Urinary bladder (tissue), 3 donors: ENCODE measurements at regions not wholly inside any gene's neighbourhood (a gene's known extent, or its start where the extent isn't known, plus 50 kb on each side); places are given as distances from the start of the nearest gene placed in this dataset.

Experiments used
- DNase-seq: peaks from one replicate; pipeline ENCODE4 v3.0.0-alpha.2; 2015; ENCODE audit errors: extremely low spot score
- H3K27ac ChIP-seq: one replicate; pipeline ENCODE4 v1.5.1; 2013; ENCODE audit warnings: low read depth, mild to moderate bottlenecking, moderate library complexity
- H3K36me3 ChIP-seq: one replicate; pipeline ENCODE4 v1.6.1; 2013; ENCODE audit warnings: mild to moderate bottlenecking, moderate library complexity; ENCODE audit not compliant: insufficient read depth
- H3K4me1 ChIP-seq: one replicate; pipeline ENCODE4 v1.6.1; 2013; ENCODE audit warnings: mild to moderate bottlenecking, moderate library complexity; ENCODE audit not compliant: insufficient read depth
- H3K4me3 ChIP-seq: one replicate; pipeline ENCODE4 v1.5.1; 2013; ENCODE audit warnings: low read depth, low read length
- WGBS: extraction: QIAGEN DNeasy Blood & Tissue Kit; methylation state at CpG from one replicate; pipeline ENCODE4 v1.1.7; 2013; 5-methylcytosine and 5-hydroxymethylcytosine counted together
- donor health status: healthy with polysubstance abuse.
- donor health status: healthy.

GRCh38 chr18:51397347-51397962 is 200.0 kb upstream of the MEX3C start:
- Histone ChIP-seq H3K4me1 (no peaks in the 10 kb centered on the region), H3K36me3 (no peaks in the 10 kb centered on the region)
- 78% methylated on average over 4 of the region's 4 CpGs for WGBS

GRCh38 chr18:51398104-51398503 is 200.6 kb upstream of the MEX3C start:
- no peaks in the 10 kb centered on the region for H3K36me3 ChIP-seq
- no peak for DNase-seq
- H3K4me1 ChIP-seq, result no peaks in the 10 kb centered on the region
- no peak overlapping the region for H3K27ac ChIP-seq
- 43% methylated on average over 1 of the region's 1 CpG for WGBS
- no peak overlapping the region for H3K4me3 ChIP-seq

More at GRCh38 chr18:51397347-51397962, 200.0 kb upstream of the MEX3C start:
- DNase-seq, result no peak
- Histone ChIP-seq H3K4me3 (no peak overlapping the region), H3K27ac (no peak overlapping the region)

DNA sequence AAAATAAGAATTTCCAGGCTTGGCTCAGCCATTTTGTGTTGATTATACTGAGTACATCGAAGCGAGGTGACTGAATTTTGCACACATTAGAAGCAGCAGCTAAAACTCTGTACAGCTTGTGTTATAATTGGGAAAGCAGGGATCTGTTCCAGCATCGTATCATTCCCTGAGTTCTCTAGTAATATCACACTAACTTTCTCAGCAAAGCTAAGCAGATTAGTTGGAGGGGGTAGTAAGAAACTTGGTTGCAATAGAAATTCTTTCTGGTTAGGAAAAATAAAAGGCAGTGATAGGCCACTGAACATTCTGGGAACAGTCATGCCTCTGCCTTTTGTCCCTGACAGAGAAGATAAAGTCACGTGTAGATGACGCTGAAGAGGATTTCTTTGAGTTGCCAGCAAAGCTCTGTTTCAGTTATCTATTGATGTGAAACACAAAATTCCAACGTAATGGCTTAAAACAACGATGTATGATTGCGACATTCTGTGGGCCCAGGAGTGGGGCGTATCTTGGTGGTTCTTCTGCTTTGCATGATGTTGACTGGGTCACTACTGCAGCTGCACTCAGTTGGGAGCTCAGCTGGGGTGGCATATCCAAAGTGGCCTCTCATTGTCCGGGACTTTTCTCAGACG is 202.1 kb upstream of the MEX3C start:
- 67% methylated on average over 11 of the region's 11 CpGs for WGBS
- Histone ChIP-seq H3K36me3 (no peaks in the 10 kb centered on the region), H3K27ac (no peak overlapping the region), H3K4me1 (no peaks in the 10 kb centered on the region), H3K4me3 (no peak overlapping the region)
- DNase-seq, result no peak

DNA sequence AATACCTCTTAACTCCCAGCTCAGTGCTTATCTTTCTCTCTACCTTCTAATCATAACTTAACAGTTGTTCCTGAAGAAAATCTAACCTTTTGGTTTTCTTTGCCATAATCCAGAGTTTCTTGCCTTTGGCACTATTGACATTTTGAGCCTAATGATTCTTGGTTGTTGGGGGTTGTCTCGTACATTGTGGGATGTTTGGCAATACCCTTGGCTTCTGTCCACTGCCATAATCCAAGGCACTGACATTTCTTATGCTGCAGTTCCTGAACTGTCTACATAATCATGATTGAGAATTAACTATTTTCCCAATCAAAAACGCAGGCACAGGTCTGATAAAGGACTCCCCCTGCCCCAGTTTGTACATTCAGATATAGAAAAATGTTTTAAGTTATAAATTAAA is 203.2 kb upstream of the MEX3C start:
- Histone ChIP-seq H3K4me1 (no peaks in the 10 kb centered on the region), H3K36me3 (no peaks in the 10 kb centered on the region), H3K4me3 (no peak overlapping the region), H3K27ac (no peak overlapping the region)
- no peak for DNase-seq
- WGBS, result 36% methylated on average over 2 of the region's 2 CpGs

DNA sequence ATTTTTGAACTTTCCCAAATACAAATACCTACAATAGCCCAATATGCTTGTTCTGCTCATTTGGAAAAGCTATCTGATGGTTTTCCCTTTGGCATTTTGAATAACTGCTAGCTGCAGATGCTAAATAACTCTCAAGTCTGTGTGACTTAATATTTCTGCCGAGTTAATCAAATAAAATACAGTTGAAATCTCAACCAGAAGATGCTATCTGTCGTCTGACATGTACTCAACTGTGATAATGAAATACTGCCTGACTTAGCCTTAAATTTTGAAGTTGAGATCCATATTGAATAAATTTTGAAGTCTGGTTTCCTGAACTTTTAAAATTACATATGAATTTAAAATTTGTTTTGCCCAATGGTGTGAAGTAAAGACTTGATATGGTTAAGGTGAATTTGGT is 204.4 kb upstream of the MEX3C start:
- 72% methylated on average over 2 of the region's 2 CpGs for WGBS
- Histone ChIP-seq H3K27ac (no peak overlapping the region), H3K36me3 (no peaks in the 10 kb centered on the region), H3K4me3 (no peak overlapping the region), H3K4me1 (no peaks in the 10 kb centered on the region)
- no peak for DNase-seq

- Histone ChIP-seq H3K36me3 (no peaks in the 10 kb centered on the region), H3K4me1 (no peaks in the 10 kb centered on the region), H3K27ac (no peak overlapping the region), H3K4me3 (no peak overlapping the region)
- no peak for DNase-seq
- 70% methylated on average over 2 of the region's 2 CpGs for WGBS
These were observed 207.1 kb upstream of the MEX3C start for GRCh38 chr18:51404620-51405019.

DNA sequence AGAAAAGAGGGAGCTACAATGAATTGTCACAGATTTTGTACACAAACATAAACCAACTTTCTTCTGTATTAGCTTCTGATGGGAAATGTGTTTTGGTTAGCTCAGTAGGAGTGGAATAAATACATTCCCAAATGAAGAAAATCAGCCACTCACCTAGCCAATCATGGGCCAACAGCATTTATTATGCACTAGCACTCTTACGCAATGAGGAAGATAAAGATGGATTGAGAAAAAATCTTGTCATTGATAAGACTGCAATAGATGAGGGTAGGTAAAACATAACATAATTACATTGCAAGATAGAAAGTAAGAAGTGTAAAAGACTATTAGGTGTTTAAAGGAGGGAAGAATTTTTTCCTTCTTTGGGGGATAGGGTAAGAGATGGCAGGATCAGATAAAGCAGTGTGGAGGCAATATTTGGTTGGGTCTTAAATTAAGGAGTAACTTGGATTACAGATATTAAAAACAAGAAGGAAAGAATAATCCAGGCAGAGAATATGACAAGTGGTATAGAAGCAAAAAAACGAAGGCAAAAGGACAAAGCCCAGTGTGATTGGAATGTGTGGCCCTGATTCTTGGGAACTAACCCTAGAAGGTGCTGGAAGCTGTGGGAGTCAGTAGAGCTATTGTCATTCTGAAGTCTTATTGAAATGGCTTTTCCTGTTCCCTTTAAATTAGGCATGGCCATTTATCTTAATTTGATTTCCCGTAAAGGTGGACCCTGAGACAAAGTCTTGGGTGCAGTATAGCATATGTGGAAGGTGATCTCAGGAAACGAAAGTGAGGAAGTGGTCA is 208.4 kb upstream of the MEX3C start:
- Histone ChIP-seq H3K4me1 (no peaks in the 10 kb centered on the region), H3K36me3 (no peaks in the 10 kb centered on the region), H3K27ac (no peak overlapping the region), H3K4me3 (no peak overlapping the region)
- DNase-seq, result no peak
- 79% methylated on average over 4 of the region's 4 CpGs for WGBS

DNA sequence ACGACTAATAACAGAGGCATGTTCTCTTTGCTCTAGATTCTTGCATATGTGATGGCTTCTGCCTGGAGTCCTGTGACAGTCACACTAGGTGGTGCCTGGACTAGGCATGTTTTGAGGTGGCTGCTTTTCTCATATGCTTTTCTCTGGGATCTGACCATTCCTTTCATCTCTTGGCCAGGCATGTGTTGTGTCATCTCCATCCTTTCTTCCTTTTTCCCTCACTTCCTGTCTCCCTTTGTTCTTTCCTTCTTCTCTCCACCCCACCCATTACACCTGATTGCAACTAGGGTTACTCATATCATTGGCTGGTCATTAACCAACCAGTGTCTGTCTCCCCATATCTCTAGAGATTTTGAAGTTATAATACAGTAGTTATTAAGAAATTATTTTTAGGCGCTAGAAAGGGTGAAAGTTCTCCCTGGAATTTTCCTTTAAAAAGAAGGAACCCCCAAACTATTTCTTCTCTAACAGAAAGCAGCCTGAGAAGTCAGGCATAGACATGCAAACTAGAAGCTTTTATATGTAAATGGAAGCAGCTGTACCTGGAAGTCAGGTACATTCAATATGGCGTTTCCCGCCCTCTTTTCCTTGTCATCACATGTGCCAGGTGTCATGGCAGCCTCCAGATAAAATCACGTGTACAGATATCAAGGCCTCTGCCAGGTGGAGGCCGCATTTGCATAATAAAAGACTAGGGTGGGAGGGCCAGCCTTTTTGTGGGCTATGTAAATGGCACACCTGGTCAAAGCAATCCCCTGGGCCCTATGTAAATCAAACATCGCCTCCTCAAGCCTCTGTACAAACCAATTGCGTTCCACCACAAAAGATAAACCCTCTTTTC is 220.4 kb upstream of the MEX3C start:
- no peak overlapping the region for H3K4me3 ChIP-seq
- WGBS, result 76% methylated on average over 8 of the region's 8 CpGs
- DNase-seq, result no peak

DNA sequence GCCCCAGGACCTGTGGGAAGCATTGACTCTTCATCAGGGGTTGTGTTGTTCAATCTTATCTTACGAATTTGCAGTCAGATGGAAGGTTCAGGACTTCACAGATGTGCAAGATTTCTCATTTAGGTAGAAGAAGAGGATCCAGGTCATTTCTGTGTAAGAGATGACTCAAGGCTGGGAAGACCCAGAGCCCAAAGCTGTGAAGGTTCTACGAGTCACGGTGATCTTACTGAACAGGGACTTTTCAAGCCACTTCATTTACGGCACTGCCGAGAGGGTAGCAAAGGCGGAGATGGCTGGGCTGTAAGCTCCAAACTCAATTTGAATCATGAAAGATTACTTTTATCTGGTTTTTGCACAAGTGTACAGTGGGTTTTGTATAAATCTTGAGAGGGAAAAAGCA is 228.0 kb upstream of the MEX3C start:
- WGBS, result 73% methylated on average over 6 of the region's 6 CpGs
- Histone ChIP-seq H3K4me3 (no peak overlapping the region), H3K36me3 (no peaks in the 10 kb centered on the region), H3K4me1 (no peaks in the 10 kb centered on the region), H3K27ac (no peak overlapping the region)
- no peak for DNase-seq

More for the DNA sequence above, 220.4 kb upstream of the MEX3C start:
- Histone ChIP-seq H3K27ac (no peak overlapping the region), H3K4me1 (no peaks in the 10 kb centered on the region), H3K36me3 (no peaks in the 10 kb centered on the region)

DNA sequence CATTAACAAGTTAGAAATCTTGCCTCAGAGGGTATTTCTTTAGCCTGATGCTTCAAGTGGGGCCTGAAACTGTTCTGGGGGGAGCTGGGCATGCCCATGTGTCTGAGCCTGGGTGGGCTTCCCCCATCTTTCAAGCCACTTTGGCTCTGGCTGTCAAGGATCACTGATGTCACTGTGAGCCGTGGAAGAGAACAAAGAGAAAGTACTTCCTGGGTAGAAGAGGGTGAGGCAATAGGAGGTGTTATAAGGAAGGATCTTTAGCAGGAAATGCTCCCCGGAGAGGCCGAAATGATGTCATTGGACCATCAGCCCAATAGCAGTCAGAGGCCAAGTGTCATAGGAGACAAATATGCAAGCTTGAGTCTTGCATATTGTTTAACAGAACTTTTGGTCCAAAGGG is 228.4 kb upstream of the MEX3C start:
- Histone ChIP-seq H3K27ac (no peak overlapping the region), H3K4me1 (no peaks in the 10 kb centered on the region), H3K36me3 (no peaks in the 10 kb centered on the region), H3K4me3 (no peak overlapping the region)
- WGBS, result 68% methylated on average over 3 of the region's 3 CpGs
- no peak for DNase-seq

DNA sequence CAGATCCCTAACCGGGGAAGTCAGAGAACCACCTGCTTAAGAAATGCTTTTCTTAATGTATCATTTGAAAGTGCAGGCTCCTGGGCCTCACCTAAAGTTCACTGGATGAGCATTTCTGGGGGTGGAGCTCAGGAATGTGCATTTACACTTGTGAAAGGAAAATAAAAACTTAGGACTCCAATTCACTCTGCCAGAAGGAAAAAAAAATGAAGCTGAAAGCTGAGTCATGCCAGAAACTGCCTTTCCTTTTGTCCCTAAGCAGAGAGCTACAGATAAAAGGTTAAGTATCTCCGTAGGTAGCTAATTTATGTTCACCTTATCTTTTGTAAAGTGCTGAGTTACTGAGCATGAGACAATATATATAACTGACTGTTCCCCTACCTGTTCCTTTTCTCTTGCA is 229.5 kb upstream of the MEX3C start:
- Histone ChIP-seq H3K36me3 (no peaks in the 10 kb centered on the region), H3K4me1 (no peaks in the 10 kb centered on the region), H3K27ac (no peak overlapping the region), H3K4me3 (no peak overlapping the region)
- WGBS, result 51% methylated on average over 2 of the region's 2 CpGs
- no peak for DNase-seq

- Histone ChIP-seq H3K27ac (no peak overlapping the region), H3K36me3 (no peaks in the 10 kb centered on the region), H3K4me1 (no peaks in the 10 kb centered on the region), H3K4me3 (no peak overlapping the region)
- DNase-seq, result no peak
These were observed 232.2 kb upstream of the MEX3C start for GRCh38 chr18:51429644-51430043.

- H3K27ac ChIP-seq, result no peak overlapping the region
- 67% methylated on average over 1 of the region's 1 CpG for WGBS
- H3K4me1 ChIP-seq, result no peaks in the 10 kb centered on the region
- no peaks in the 10 kb centered on the region for H3K36me3 ChIP-seq
- DNase-seq, result no peak
- no peak overlapping the region for H3K4me3 ChIP-seq
These were observed 233.1 kb upstream of the MEX3C start for GRCh38 chr18:51430538-51430937.
